ENCODE measurements at regions not wholly inside any gene's neighbourhood (a gene's known extent, or its start where the extent isn't known, plus 50 kb on each side); places are given as distances from the start of the nearest gene placed in this dataset.

GRCh38 chr12:125221602-125222001, 156.4 kb downstream of the AACS start:
- Histone ChIP-seq H3K9me3 (ENCODE audit: control insufficient read depth in 2 of 2, low read length in 2 of 2) (no peaks in the 10 kb centered on the region), H3K4me1 (ENCODE audit: control insufficient read depth in 2 of 2, insufficient read depth in 2 of 2, low read length in 2 of 2) (no peaks in the 10 kb centered on the region), H3K27me3 (ENCODE audit: control insufficient read depth in 2 of 2, insufficient read depth in 2 of 2, low read length in 2 of 2) (peaks cover 0 to 12% of the 10 kb centered on the region in 2 donors), H3K27ac (ENCODE audit: low read depth in 2 of 2, low read length in 2 of 2) (no peak overlapping the region), H3K9ac (ENCODE audit: low read depth in 1 of 2, low read length in 2 of 2) (no peak overlapping the region), H3K36me3 (ENCODE audit: control insufficient read depth in 2 of 2, insufficient read depth in 2 of 2, low read length in 2 of 2) (no peaks in the 10 kb centered on the region), H3K4me3 (ENCODE audit: low read length in 2 of 2) (no peak overlapping the region)

- H3K27ac ChIP-seq (ENCODE audit: low read depth in 2 of 2, low read length in 2 of 2): no peak overlapping the region
- peaks cover 0 to 12% of the 10 kb centered on the region in 2 donors for H3K27me3 ChIP-seq (ENCODE audit: control insufficient read depth in 2 of 2, insufficient read depth in 2 of 2, low read length in 2 of 2)
- H3K4me3 ChIP-seq (ENCODE audit: low read length in 2 of 2): no peak overlapping the region
- H3K9ac ChIP-seq (ENCODE audit: low read depth in 1 of 2, low read length in 2 of 2): no peak overlapping the region
- H3K4me1 ChIP-seq (ENCODE audit: control insufficient read depth in 2 of 2, insufficient read depth in 2 of 2, low read length in 2 of 2): no peaks in the 10 kb centered on the region
- no peaks in the 10 kb centered on the region for H3K9me3 ChIP-seq (ENCODE audit: control insufficient read depth in 2 of 2, low read length in 2 of 2)
- no peaks in the 10 kb centered on the region for H3K36me3 ChIP-seq (ENCODE audit: control insufficient read depth in 2 of 2, insufficient read depth in 2 of 2, low read length in 2 of 2)
Observed at GRCh38 chr12:125222876-125223275, 157.6 kb downstream of the AACS start.

GRCh38 chr12:125225641-125226040, 160.4 kb downstream of the AACS start:
- no peaks in the 10 kb centered on the region for H3K4me1 ChIP-seq (ENCODE audit: control insufficient read depth in 2 of 2, insufficient read depth in 2 of 2, low read length in 2 of 2)
- no peak overlapping the region for H3K4me3 ChIP-seq (ENCODE audit: low read length in 2 of 2)
- H3K9me3 ChIP-seq (ENCODE audit: control insufficient read depth in 2 of 2, low read length in 2 of 2): no peaks in the 10 kb centered on the region
- H3K27me3 ChIP-seq (ENCODE audit: control insufficient read depth in 2 of 2, insufficient read depth in 2 of 2, low read length in 2 of 2): peaks cover 0 to 8% of the 10 kb centered on the region in 2 donors
- H3K27ac ChIP-seq (ENCODE audit: low read depth in 2 of 2, low read length in 2 of 2): no peak overlapping the region
- H3K9ac ChIP-seq (ENCODE audit: low read depth in 1 of 2, low read length in 2 of 2): no peak overlapping the region
- H3K36me3 ChIP-seq (ENCODE audit: control insufficient read depth in 2 of 2, insufficient read depth in 2 of 2, low read length in 2 of 2): no peaks in the 10 kb centered on the region

- Histone ChIP-seq H3K4me3 (ENCODE audit: low read length in 2 of 2) (no peak overlapping the region), H3K27me3 (ENCODE audit: control insufficient read depth in 2 of 2, insufficient read depth in 2 of 2, low read length in 2 of 2) (peaks cover 0 to 7% of the 10 kb centered on the region in 2 donors), H3K36me3 (ENCODE audit: control insufficient read depth in 2 of 2, insufficient read depth in 2 of 2, low read length in 2 of 2) (no peaks in the 10 kb centered on the region), H3K9me3 (ENCODE audit: control insufficient read depth in 2 of 2, low read length in 2 of 2) (no peaks in the 10 kb centered on the region), H3K9ac (ENCODE audit: low read depth in 1 of 2, low read length in 2 of 2) (no peak overlapping the region), H3K27ac (ENCODE audit: low read depth in 2 of 2, low read length in 2 of 2) (no peak overlapping the region), H3K4me1 (ENCODE audit: control insufficient read depth in 2 of 2, insufficient read depth in 2 of 2, low read length in 2 of 2) (no peaks in the 10 kb centered on the region)
Observed at GRCh38 chr12:125228519-125229260, 163.5 kb downstream of the AACS start.

GRCh38 chr12:125229878-125230530, 164.8 kb downstream of the AACS start:
- H3K4me1 ChIP-seq (ENCODE audit: control insufficient read depth in 2 of 2, insufficient read depth in 2 of 2, low read length in 2 of 2): no peaks in the 10 kb centered on the region
- H3K36me3 ChIP-seq (ENCODE audit: control insufficient read depth in 2 of 2, insufficient read depth in 2 of 2, low read length in 2 of 2): no peaks in the 10 kb centered on the region
- H3K27me3 ChIP-seq (ENCODE audit: control insufficient read depth in 2 of 2, insufficient read depth in 2 of 2, low read length in 2 of 2): peaks cover 3 to 4% of the 10 kb centered on the region in 2 donors
- H3K27ac ChIP-seq (ENCODE audit: low read depth in 2 of 2, low read length in 2 of 2): no peak overlapping the region
- no peak overlapping the region for H3K9ac ChIP-seq (ENCODE audit: low read depth in 1 of 2, low read length in 2 of 2)
- no peak overlapping the region for H3K4me3 ChIP-seq (ENCODE audit: low read length in 2 of 2)
- H3K9me3 ChIP-seq (ENCODE audit: control insufficient read depth in 2 of 2, low read length in 2 of 2): no peaks in the 10 kb centered on the region

- H3K36me3 ChIP-seq (ENCODE audit: control insufficient read depth in 2 of 2, insufficient read depth in 2 of 2, low read length in 2 of 2): no peaks in the 10 kb centered on the region
- H3K9ac ChIP-seq (ENCODE audit: low read depth in 1 of 2, low read length in 2 of 2): no peak overlapping the region
- no peak overlapping the region for H3K4me3 ChIP-seq (ENCODE audit: low read length in 2 of 2)
- no peaks in the 10 kb centered on the region for H3K9me3 ChIP-seq (ENCODE audit: control insufficient read depth in 2 of 2, low read length in 2 of 2)
- H3K27ac ChIP-seq (ENCODE audit: low read depth in 2 of 2, low read length in 2 of 2): no peak overlapping the region
- H3K4me1 ChIP-seq (ENCODE audit: control insufficient read depth in 2 of 2, insufficient read depth in 2 of 2, low read length in 2 of 2): no peaks in the 10 kb centered on the region
- peaks cover 0 to 3% of the 10 kb centered on the region in 2 donors for H3K27me3 ChIP-seq (ENCODE audit: control insufficient read depth in 2 of 2, insufficient read depth in 2 of 2, low read length in 2 of 2)
Observed at GRCh38 chr12:125233319-125233718, 168.1 kb downstream of the AACS start.

- H3K9ac ChIP-seq (ENCODE audit: low read depth in 1 of 2, low read length in 2 of 2): no peak overlapping the region
- H3K36me3 ChIP-seq (ENCODE audit: control insufficient read depth in 2 of 2, insufficient read depth in 2 of 2, low read length in 2 of 2): no peaks in the 10 kb centered on the region
- peaks cover 3% of the 10 kb centered on the region in 2 donors for H3K27me3 ChIP-seq (ENCODE audit: control insufficient read depth in 2 of 2, insufficient read depth in 2 of 2, low read length in 2 of 2)
- no peak overlapping the region for H3K4me3 ChIP-seq (ENCODE audit: low read length in 2 of 2)
- no peaks in the 10 kb centered on the region for H3K4me1 ChIP-seq (ENCODE audit: control insufficient read depth in 2 of 2, insufficient read depth in 2 of 2, low read length in 2 of 2)
- no peaks in the 10 kb centered on the region for H3K9me3 ChIP-seq (ENCODE audit: control insufficient read depth in 2 of 2, low read length in 2 of 2)
- H3K27ac ChIP-seq (ENCODE audit: low read depth in 2 of 2, low read length in 2 of 2): no peak overlapping the region
Observed at GRCh38 chr12:125239563-125239962, 174.3 kb downstream of the AACS start.

GRCh38 chr12:125240717-125241116, 175.5 kb downstream of the AACS start:
- Histone ChIP-seq H3K9ac (ENCODE audit: low read depth in 1 of 2, low read length in 2 of 2) (no peak overlapping the region), H3K27me3 (ENCODE audit: control insufficient read depth in 2 of 2, insufficient read depth in 2 of 2, low read length in 2 of 2) (peaks cover 0 to 4% of the 10 kb centered on the region in 2 donors), H3K4me3 (ENCODE audit: low read length in 2 of 2) (no peak overlapping the region), H3K9me3 (ENCODE audit: control insufficient read depth in 2 of 2, low read length in 2 of 2) (no peaks in the 10 kb centered on the region), H3K4me1 (ENCODE audit: control insufficient read depth in 2 of 2, insufficient read depth in 2 of 2, low read length in 2 of 2) (no peaks in the 10 kb centered on the region), H3K27ac (ENCODE audit: low read depth in 2 of 2, low read length in 2 of 2) (no peak overlapping the region), H3K36me3 (ENCODE audit: control insufficient read depth in 2 of 2, insufficient read depth in 2 of 2, low read length in 2 of 2) (no peaks in the 10 kb centered on the region)

GRCh38 chr12:125243811-125244210, 178.6 kb downstream of the AACS start:
- H3K27me3 ChIP-seq (ENCODE audit: control insufficient read depth in 2 of 2, insufficient read depth in 2 of 2, low read length in 2 of 2): peaks cover 0 to 11% of the 10 kb centered on the region in 2 donors
- no peaks in the 10 kb centered on the region for H3K36me3 ChIP-seq (ENCODE audit: control insufficient read depth in 2 of 2, insufficient read depth in 2 of 2, low read length in 2 of 2)
- no peaks in the 10 kb centered on the region for H3K9me3 ChIP-seq (ENCODE audit: control insufficient read depth in 2 of 2, low read length in 2 of 2)
- no peak overlapping the region for H3K27ac ChIP-seq (ENCODE audit: low read depth in 2 of 2, low read length in 2 of 2)
- no peaks in the 10 kb centered on the region for H3K4me1 ChIP-seq (ENCODE audit: control insufficient read depth in 2 of 2, insufficient read depth in 2 of 2, low read length in 2 of 2)
- no peak overlapping the region for H3K4me3 ChIP-seq (ENCODE audit: low read length in 2 of 2)
- no peak overlapping the region for H3K9ac ChIP-seq (ENCODE audit: low read depth in 1 of 2, low read length in 2 of 2)

GRCh38 chr12:125244338-125244737, 179.1 kb downstream of the AACS start:
- Histone ChIP-seq H3K27ac (ENCODE audit: low read depth in 2 of 2, low read length in 2 of 2) (no peak overlapping the region), H3K27me3 (ENCODE audit: control insufficient read depth in 2 of 2, insufficient read depth in 2 of 2, low read length in 2 of 2) (peaks cover 0 to 11% of the 10 kb centered on the region in 2 donors), H3K9me3 (ENCODE audit: control insufficient read depth in 2 of 2, low read length in 2 of 2) (no peaks in the 10 kb centered on the region), H3K9ac (ENCODE audit: low read depth in 1 of 2, low read length in 2 of 2) (no peak overlapping the region), H3K4me3 (ENCODE audit: low read length in 2 of 2) (no peak overlapping the region), H3K4me1 (ENCODE audit: control insufficient read depth in 2 of 2, insufficient read depth in 2 of 2, low read length in 2 of 2) (no peaks in the 10 kb centered on the region), H3K36me3 (ENCODE audit: control insufficient read depth in 2 of 2, insufficient read depth in 2 of 2, low read length in 2 of 2) (no peaks in the 10 kb centered on the region)
